Liver (tissue), 8 donors: ENCODE measurements at regions not wholly inside any gene's neighbourhood (a gene's known extent, or its start where the extent isn't known, plus 50 kb on each side); places are given as distances from the start of the nearest gene placed in this dataset.

ENCODE experiments used
- DNase-seq: peaks from one replicate; pipeline ENCODE4 v3.0.0-alpha.2; 2017; ENCODE audit warnings: low spot score
- H3K27ac ChIP-seq, 2 donors: one replicate each; pipeline ENCODE4 v1.7.0; 2013; ENCODE audit warnings: inconsistent platforms in 2 of 2, low read length in 2 of 2, control low read depth in 1 of 2, low read depth in 1 of 2, mild to moderate bottlenecking in 1 of 2
- H3K27me3 ChIP-seq, 4 donors: one replicate each; pipeline versions ENCODE4 v1.6.1 to v1.7.0; 2013; ENCODE audit warnings: low read length in 3 of 4, inconsistent platforms in 1 of 4, mild to moderate bottlenecking in 1 of 4, moderate library complexity in 1 of 4; ENCODE audit not compliant: control insufficient read depth in 4 of 4, insufficient read depth in 4 of 4
- H3K36me3 ChIP-seq, 4 donors: one replicate each; pipeline versions ENCODE4 v1.6.1 to v1.7.0; 2013; ENCODE audit warnings: low read length in 3 of 4, mild to moderate bottlenecking in 3 of 4, low read depth in 1 of 4, moderate library complexity in 1 of 4; ENCODE audit not compliant: control insufficient read depth in 4 of 4, insufficient read depth in 3 of 4
- H3K4me1 ChIP-seq, 4 donors: one replicate each; pipeline versions ENCODE4 v1.6.1 to v1.7.0; 2013; ENCODE audit warnings: low read length in 3 of 4, mild to moderate bottlenecking in 3 of 4, moderate library complexity in 1 of 4; ENCODE audit not compliant: control insufficient read depth in 4 of 4, insufficient read depth in 4 of 4
- H3K4me3 ChIP-seq, 3 donors: one replicate each; pipeline versions ENCODE4 v1.6.1 to v1.7.0; 2013; ENCODE audit warnings: low read length in 3 of 3, control low read depth in 1 of 3, low read depth in 1 of 3, mild to moderate bottlenecking in 1 of 3
- H3K9ac ChIP-seq, 2 donors: one replicate each; pipeline ENCODE4 v1.7.0; 2013; ENCODE audit warnings: low read length in 2 of 2, mild to moderate bottlenecking in 2 of 2, moderate library complexity in 2 of 2, control low read depth in 1 of 2, low read depth in 1 of 2
- H3K9me3 ChIP-seq, 4 donors: one replicate each; pipeline versions ENCODE4 v1.6.1 to v1.7.0; 2013; ENCODE audit warnings: low read length in 3 of 4; ENCODE audit not compliant: control insufficient read depth in 4 of 4
- ATF3 ChIP-seq: IDR thresholded peaks from 2 replicates; pipeline ENCODE4 v1.6.1; 2016; ENCODE audit warnings: antibody characterized with exemption
- CTCF ChIP-seq: fragments of 150-350 bp; IDR thresholded peaks from 2 replicates; pipeline ENCODE4 v1.5.1; 2017; ENCODE audit warnings: improper control_type of control experiment, low read depth, low read length; ENCODE audit not compliant: missing input control
- EGR1 ChIP-seq, 2 donors: IDR thresholded peaks; 2 replicates each; pipeline ENCODE4 v1.6.1; 2016 to 2018; ENCODE audit warnings: antibody characterized with exemption in 2 of 2, low read depth in 2 of 2
- FOXA1 ChIP-seq: IDR thresholded peaks from 2 replicates; pipeline ENCODE4 v1.6.1; 2016; ENCODE audit warnings: antibody characterized with exemption
- FOXA2 ChIP-seq: IDR thresholded peaks from 2 replicates; pipeline ENCODE4 v1.6.1; 2016; ENCODE audit warnings: antibody characterized with exemption
- GABPA ChIP-seq, 2 donors: IDR thresholded peaks in 1 of 2; conservative IDR thresholded peaks in 1 of 2; 2 replicates each; pipeline ENCODE4 v1.6.1; 2016; ENCODE audit warnings: antibody characterized with exemption in 2 of 2, mild to moderate bottlenecking in 1 of 2, moderate library complexity in 1 of 2
- HNF4A ChIP-seq, 2 donors: conservative IDR thresholded peaks; 2 replicates each; pipeline ENCODE4 v1.6.1; 2016; ENCODE audit warnings: antibody characterized with exemption in 2 of 2, mild to moderate bottlenecking in 2 of 2
- HNF4G ChIP-seq: IDR thresholded peaks from 2 replicates; pipeline ENCODE4 v1.6.1; 2016; ENCODE audit warnings: antibody characterized with exemption
- JUND ChIP-seq, 2 donors: IDR thresholded peaks; 2 replicates each; pipeline ENCODE4 v1.6.1; 2016; ENCODE audit warnings: antibody characterized with exemption in 2 of 2
- MAX ChIP-seq: IDR thresholded peaks from 2 replicates; pipeline ENCODE4 v1.6.1; 2016; ENCODE audit warnings: antibody characterized with exemption
- NR2F2 ChIP-seq: IDR thresholded peaks from 2 replicates; pipeline ENCODE4 v1.6.1; 2016; ENCODE audit warnings: antibody characterized with exemption
- RAD21 ChIP-seq, 2 donors: IDR thresholded peaks; 2 replicates each; pipeline ENCODE4 v1.6.1; 2016; ENCODE audit warnings: antibody characterized with exemption in 2 of 2, mild to moderate bottlenecking in 2 of 2
- REST ChIP-seq: IDR thresholded peaks from 2 replicates; pipeline ENCODE4 v1.6.1; 2016; ENCODE audit warnings: antibody characterized with exemption, mild to moderate bottlenecking
- RXRA ChIP-seq, 2 donors: IDR thresholded peaks; 2 replicates each; pipeline ENCODE4 v1.6.1; 2017 to 2018; ENCODE audit warnings: antibody characterized with exemption in 2 of 2, mild to moderate bottlenecking in 1 of 2
- SP1 ChIP-seq: IDR thresholded peaks from 2 replicates; pipeline ENCODE4 v1.6.1; 2018; ENCODE audit warnings: antibody characterized with exemption, mild to moderate bottlenecking
- TAF1 ChIP-seq: conservative IDR thresholded peaks from 2 replicates; pipeline ENCODE4 v1.6.1; 2016; ENCODE audit warnings: antibody characterized with exemption, mild to moderate bottlenecking
- YY1 ChIP-seq: IDR thresholded peaks from 2 replicates; pipeline ENCODE4 v1.6.1; 2016; ENCODE audit warnings: antibody characterized with exemption, mild to moderate bottlenecking
- ZBTB33 ChIP-seq: IDR thresholded peaks from 2 replicates; pipeline ENCODE4 v1.6.1; 2016; ENCODE audit warnings: antibody characterized with exemption
- WGBS: extraction: QIAGEN DNeasy Blood & Tissue Kit; methylation state at CpG from one replicate; pipeline ENCODE4 v1.1.7; 2013; 5-methylcytosine and 5-hydroxymethylcytosine counted together
- donor health status: healthy.
- donor health status: healthy.
- donor health status: healthy.
- donor health status: healthy.
- donor health status: healthy.

- H3K9me3 ChIP-seq, result no peaks in the 10 kb centered on the region
- no peak overlapping the region for H3K4me3 ChIP-seq
- H3K27ac ChIP-seq, result no peak overlapping the region
- no peaks in the 10 kb centered on the region for H3K4me1 ChIP-seq
- no peak for DNase-seq
- H3K9ac ChIP-seq, result no peak overlapping the region
- H3K36me3 ChIP-seq, result no peaks in the 10 kb centered on the region
- no peaks in the 10 kb centered on the region for H3K27me3 ChIP-seq
- WGBS, result 89% methylated on average over 1 of the region's 1 CpG
- no peak for TF ChIP-seq GABPA (IDR thresholded peaks at IDR 0.05 in 1 of 2, conservative IDR thresholded peaks at IDR 0.05 in 1 of 2)
- no peak for TF ChIP-seq HNF4A (conservative IDR thresholded peaks at IDR 0.05)
- no peak for TF ChIP-seq RXRA (IDR thresholded peaks at IDR 0.05)
- no peak for TF ChIP-seq REST
Observed at GRCh38 chr9:99753436-99753835, 68.2 kb upstream of the NR4A3 start.

- Histone ChIP-seq H3K9ac (no peak overlapping the region), H3K27ac (no peak overlapping the region), H3K4me1 (no peaks in the 10 kb centered on the region), H3K27me3 (no peaks in the 10 kb centered on the region), H3K9me3 (no peaks in the 10 kb centered on the region), H3K4me3 (no peak overlapping the region), H3K36me3 (no peaks in the 10 kb centered on the region)
- no peak for DNase-seq
- TF ChIP-seq GABPA (IDR thresholded peaks at IDR 0.05 in 1 of 2, conservative IDR thresholded peaks at IDR 0.05 in 1 of 2) (no peak), SP1 (no peak), FOXA2 (no peak), EGR1 (IDR thresholded peaks at IDR 0.05; ENCODE audit: low read depth in 2 of 2) (no peak), NR2F2 (no peak), HNF4A (conservative IDR thresholded peaks at IDR 0.05) (no peak), JUND (IDR thresholded peaks at IDR 0.05) (no peak), RXRA (IDR thresholded peaks at IDR 0.05) (no peak), ATF3 (no peak), YY1 (no peak), CTCF (no peak), HNF4G (no peak), MAX (no peak), ZBTB33 (no peak), FOXA1 (no peak), RAD21 (IDR thresholded peaks at IDR 0.05) (no peak), REST (no peak), TAF1 (no peak)
Observed at GRCh38 chr9:99760421-99760820, 61.3 kb upstream of the NR4A3 start.
